ENCODE measurements at regions not wholly inside any gene's neighbourhood (a gene's known extent, or its start where the extent isn't known, plus 50 kb on each side); places are given as distances from the start of the nearest gene placed in this dataset.

GRCh38 chr12:80031229-80031628, 68.1 kb upstream of the OTOGL start:
- Histone ChIP-seq H3K9me3 (peaks cover 0 to under 1% (median 0%) of the 10 kb centered on the region in 12 donors), H3K4me3 (no peak overlapping the region), H3K36me3 (no peaks in the 10 kb centered on the region), H3K4me1 (peaks cover 0 to 12% (median 0%) of the 10 kb centered on the region in 12 donors), H3K27me3 (no peaks in the 10 kb centered on the region), H3K27ac (peak overlapping the region in 1 of 12 donors; percentile 70)
- intact Hi-C loops (cut with DNase I), result no loop called here
- ATAC-seq, result no peak
- 84 to 94% (median 92%) methylated on average over 1 of the region's 1 CpG for WGBS, 4 donors
- no peak for DNase-seq
- TF ChIP-seq POLR2A (IDR thresholded peaks at IDR 0.05) (no peak), CTCF (IDR thresholded peaks at IDR 0.05) (no peak)

- Histone ChIP-seq H3K27ac (no peak overlapping the region), H3K4me1 (no peaks in the 10 kb centered on the region), H3K4me3 (no peak overlapping the region), H3K36me3 (no peaks in the 10 kb centered on the region), H3K27me3 (no peaks in the 10 kb centered on the region), H3K9me3 (peaks cover 0 to 16% (median 0%) of the 10 kb centered on the region in 12 donors)
- ATAC-seq (no peak), DNase-seq (no peak)
- intact Hi-C loops (cut with DNase I), result no loop called here
- TF ChIP-seq POLR2A (IDR thresholded peaks at IDR 0.05) (no peak), CTCF (IDR thresholded peaks at IDR 0.05) (no peak)
These were observed 73.7 kb upstream of the OTOGL start for GRCh38 chr12:80025638-80026037.

DNA sequence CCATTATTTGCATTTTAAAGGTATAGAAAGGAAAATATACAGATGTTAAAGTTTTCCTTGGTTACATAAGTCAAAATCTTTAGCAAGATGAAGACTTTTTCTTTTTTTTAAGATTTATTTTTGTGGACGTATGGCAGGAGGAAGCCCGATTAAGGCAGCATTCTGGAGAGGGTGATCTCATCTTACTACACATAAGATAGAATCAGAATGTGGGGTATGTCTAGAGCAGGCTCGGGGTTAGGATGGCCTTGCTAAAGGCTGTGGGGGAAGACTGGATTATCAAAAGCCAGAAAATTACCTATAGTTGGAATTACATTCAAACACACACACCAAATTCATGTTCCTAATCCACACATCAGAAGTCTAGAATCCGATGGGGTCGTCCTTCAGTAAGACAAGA, 79.6 kb upstream of the OTOGL start:
- Histone ChIP-seq H3K27me3 (no peaks in the 10 kb centered on the region), H3K9me3 (peaks cover 0 to under 1% (median 0%) of the 10 kb centered on the region in 12 donors), H3K4me3 (no peak overlapping the region), H3K4me1 (peaks cover 0 to 8% (median 0%) of the 10 kb centered on the region in 12 donors), H3K36me3 (no peaks in the 10 kb centered on the region), H3K27ac (no peak overlapping the region)
- DNase-seq, result no peak
- intact Hi-C loops (cut with DNase I), result loop anchor here in 1 of 10 donors (5.0 kb wide), 1 partner anchor 33 kb away; no protein-coding TSS in a partner anchor
- no peak for ATAC-seq
- no peak for TF ChIP-seq POLR2A (IDR thresholded peaks at IDR 0.05)
- 68 to 74% (median 72%) methylated on average over 5 of the region's 5 CpGs for WGBS, 4 donors

DNA sequence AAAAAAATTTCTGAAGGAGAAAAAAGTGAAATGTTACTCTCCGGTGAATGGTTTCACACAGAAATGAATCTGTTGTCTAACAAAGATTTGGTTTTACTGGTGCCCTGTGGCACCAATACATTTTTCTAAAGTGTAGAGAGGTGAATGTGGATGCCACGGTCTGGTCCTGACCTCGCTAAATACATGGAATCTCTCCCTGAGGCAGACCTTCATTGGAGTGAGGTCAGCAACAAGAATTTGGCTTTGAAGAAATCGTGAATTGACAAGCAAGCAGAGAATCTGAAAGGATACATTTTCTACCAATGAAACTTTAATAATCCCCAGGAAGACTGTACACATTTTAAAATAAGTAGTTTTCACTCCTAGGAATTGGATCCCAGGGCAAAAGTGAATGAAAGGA, 81.2 kb upstream of the OTOGL start:
- Histone ChIP-seq H3K9me3 (peaks cover 0 to 4% (median 0%) of the 10 kb centered on the region in 12 donors), H3K27me3 (no peaks in the 10 kb centered on the region), H3K4me3 (no peak overlapping the region), H3K27ac (peak overlapping the region in 3 of 12 donors; percentile 6 to 50 (median 29)), H3K36me3 (no peaks in the 10 kb centered on the region), H3K4me1 (peaks cover 0 to 8% (median 0%) of the 10 kb centered on the region in 12 donors)
- DNase-seq, result no peak
- TF ChIP-seq CTCF (IDR thresholded peaks at IDR 0.05), result no peak
- TF ChIP-seq POLR2A (IDR thresholded peaks at IDR 0.05), result no peak
- intact Hi-C loops (cut with DNase I), result loop anchor here in 1 of 10 donors (5.0 kb wide), 1 partner anchor 34 kb away; no protein-coding TSS in a partner anchor
- WGBS, 4 donors, result 79 to 92% (median 87%) methylated on average over 4 of the region's 4 CpGs
- no peak for ATAC-seq
